Stimulated activated CD8-positive, alpha-beta memory T cell treated with anti-CD3 and anti-CD28 coated beads, Interleukin-12 subunit alpha, Interleukin-12 subunit beta, amount 100 ng/mL, for 24 hours (primary cell): ENCODE measurements at regions not wholly inside any gene's neighbourhood (a gene's known extent, or its start where the extent isn't known, plus 50 kb on each side); places are given as distances from the start of the nearest gene placed in this dataset.

ENCODE experiments used
- DNase-seq: peaks from one replicate; pipeline ENCODE4 v3.0.0-alpha.2; 2020; ENCODE audit errors: extremely low read depth

DNA sequence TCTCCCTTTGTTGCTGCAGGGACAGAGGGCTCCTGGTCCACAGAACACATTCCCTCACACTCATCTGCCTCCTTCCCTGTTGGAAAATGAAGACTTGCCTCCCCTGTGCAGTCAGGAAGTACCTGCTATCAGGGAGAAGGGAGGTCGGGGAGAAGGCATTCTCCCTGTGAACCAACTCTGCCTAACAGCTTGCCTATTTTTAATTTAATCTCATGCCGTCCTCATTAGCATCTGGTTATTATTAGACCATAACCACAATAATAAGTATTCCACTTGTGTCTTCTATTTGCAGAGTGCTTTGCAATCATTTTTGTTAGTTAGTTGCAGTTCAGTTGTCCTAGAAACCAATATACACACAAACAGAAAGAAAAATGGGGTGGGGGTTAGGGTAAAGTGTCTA is 232.6 kb upstream of the SKOR2 start:
- no peak for DNase-seq

DNA sequence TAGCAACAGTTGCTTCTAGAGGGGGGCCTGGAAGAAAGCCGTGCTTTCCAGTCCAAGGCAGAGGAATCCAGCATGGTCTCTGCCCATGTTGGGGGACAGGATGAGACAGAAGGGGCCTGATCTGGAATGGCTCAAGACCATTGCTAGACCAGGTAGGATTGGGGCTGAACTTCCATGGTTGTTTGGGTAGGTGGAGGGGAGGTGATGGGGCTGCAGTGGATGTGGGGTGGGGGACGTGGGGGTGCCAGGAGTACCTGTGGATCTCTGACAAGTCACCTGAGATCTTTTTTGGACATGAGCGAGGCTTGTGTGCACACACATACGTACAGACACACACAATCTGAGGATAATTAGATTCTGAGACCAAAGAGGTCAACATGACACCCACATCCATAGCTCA is 228.7 kb upstream of the SKOR2 start:
- no peak for DNase-seq

DNA sequence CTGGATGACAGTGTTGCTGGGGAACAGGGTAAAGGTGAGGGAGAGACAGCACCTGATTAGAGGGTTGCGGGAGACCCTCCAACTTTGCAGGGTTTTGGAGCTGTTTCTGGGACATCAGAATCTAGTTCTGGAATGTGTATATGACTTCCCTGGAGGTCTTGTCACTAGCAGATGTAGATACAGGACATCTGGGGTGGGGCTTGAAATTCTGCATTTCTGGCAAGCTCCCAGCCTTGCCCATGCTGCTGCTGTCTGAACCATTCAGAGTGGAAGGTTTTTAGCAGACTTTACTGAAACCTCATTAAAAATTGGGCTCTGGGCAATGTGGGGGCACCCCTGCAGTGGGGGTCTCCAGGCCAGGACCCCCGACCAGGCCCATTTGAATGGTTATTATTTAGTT is 220.3 kb upstream of the SKOR2 start:
- DNase-seq = no peak

DNA sequence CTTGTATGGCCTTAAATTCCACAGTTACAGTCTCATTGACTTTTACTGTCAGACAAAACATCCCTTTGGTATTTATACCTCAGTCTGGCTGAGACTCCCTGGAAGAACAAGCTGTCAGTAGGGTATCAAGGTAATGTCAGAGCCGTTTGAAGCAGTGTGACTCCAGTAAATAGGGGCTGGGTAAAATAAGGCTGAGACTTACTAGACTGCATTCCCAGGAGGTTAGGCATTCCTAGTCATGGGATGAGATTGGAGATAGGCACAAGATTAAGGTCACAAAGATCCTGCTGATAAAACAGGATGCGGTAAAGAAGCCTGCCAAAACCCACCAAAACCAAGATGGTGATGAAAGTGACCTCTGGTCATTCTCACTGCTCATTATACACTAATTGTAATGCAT is 219.5 kb upstream of the SKOR2 start:
- no peak for DNase-seq

DNA sequence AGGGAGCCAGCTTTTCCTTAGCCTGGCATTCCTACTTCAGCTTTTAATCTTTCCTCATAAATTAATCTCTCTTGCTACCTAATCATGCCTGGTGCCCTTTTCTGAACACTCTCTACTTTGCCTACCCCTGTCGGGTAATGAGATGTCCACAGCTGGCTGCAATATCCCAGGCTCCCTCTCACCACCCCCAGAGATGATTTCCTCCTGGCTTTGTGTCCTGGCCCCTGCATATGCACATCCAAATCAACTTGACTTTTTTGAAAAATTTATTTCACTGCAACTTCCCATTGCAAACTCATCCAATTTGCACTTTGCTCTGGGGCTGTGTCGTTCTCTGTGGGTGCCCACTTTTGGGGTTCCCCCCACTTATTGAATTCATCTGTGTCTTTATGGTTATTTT is 218.1 kb upstream of the SKOR2 start:
- no peak for DNase-seq

DNA sequence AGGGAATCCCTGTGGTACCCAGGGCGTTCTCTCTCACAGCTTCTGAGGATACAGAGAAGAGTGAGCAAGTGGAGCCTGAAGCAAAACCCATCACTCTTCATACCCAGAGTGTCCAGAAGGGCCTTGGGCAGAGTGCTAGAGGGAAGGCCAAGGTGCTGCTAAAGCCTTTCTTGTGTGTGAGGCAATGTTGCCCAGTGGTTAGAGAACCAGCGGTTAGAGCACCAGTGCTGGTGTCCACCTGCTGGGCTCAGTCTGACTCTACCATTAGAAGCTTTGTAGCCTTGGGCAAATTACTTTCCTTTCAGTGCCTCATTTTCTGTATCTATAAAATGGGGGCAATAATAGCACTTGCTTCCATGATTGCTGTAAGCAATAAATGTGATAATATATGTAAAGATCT is 210.5 kb upstream of the SKOR2 start:
- no peak for DNase-seq

DNA sequence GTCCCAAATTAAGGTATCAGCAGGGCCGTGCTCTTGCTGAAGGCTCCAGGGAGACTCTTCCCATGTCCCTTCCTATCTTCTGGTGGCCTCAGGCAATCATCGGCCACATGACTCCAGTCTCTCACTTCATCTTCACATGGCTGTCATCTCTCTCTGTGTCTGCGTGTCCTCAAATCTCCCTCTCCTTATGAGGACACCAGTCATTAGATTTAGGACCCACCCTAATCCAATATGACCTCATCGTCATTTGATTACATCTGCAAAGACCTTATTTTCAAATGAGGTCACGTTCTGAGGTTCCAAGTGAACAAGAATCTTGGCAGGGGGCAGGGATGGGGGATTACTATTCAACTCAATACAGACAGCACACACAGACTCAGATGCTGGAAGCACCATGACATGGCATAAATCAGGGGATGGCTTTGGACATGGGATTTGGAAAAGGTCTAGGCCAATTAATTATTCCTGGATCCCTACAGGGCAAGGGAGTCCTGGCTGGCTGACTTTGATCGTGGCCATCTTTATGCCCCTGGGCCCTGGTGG is 210.0 kb upstream of the SKOR2 start:
- no peak for DNase-seq

DNA sequence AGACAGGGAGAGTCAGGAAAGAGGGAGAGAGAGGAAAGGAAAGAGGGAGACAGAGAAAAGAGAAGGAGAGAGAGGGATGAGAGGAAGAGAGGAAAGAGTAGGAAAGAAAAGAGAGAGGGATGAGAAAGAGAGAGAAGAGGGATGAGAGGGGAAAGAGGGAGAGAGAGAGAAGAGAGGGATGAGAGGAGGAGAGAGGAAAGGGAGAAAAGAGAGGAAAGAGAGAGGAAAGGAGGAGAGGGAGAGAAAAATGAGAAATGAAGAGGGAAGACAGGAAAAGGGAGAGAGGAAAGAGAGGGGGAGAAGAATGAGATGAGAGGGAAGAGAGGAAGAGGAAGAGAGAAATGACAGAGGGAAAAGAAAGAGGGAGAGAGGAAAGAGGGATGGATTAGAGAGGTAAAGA is 207.0 kb upstream of the SKOR2 start:
- DNase-seq = no peak

DNA sequence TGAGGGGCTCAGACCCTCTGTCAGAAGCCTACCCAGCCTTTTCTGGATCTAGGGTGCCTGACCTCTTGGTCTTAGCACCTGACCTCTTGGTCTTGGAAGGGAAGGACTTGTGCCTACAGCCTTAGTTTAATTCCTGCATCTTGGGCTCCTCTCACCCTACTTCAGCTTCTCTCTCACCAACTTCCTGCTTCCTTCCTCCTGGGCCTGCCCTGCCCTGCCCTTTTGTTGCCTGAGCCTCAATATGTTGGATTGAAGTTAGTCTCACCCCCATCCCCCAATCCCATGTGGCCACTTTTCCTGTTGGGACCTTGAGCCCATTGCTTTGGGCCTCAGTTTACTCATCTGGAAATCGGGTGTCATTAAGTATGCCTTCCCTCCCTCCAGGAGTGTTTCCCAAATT is 206.2 kb upstream of the SKOR2 start:
- DNase-seq = no peak

DNA sequence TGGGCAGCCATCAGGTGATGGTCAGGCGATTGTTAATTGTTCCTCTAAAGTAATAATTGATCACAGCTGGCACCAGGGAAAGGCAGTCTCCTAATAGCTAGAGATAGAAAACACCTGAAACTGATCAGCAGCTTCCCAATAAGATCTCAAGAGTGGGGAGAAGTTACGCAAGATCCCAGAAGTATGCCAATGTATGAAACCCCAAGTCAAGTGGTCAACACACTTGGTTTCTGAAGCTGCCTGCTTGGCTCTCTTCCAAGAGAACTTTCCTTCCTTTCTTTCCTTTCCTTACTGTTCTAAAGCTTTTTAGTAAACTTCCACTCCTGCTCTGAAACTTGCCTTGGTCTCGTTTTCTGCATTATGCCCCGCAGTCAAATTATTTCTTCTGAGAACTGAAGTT is 201.6 kb upstream of the SKOR2 start:
- no peak for DNase-seq

DNA sequence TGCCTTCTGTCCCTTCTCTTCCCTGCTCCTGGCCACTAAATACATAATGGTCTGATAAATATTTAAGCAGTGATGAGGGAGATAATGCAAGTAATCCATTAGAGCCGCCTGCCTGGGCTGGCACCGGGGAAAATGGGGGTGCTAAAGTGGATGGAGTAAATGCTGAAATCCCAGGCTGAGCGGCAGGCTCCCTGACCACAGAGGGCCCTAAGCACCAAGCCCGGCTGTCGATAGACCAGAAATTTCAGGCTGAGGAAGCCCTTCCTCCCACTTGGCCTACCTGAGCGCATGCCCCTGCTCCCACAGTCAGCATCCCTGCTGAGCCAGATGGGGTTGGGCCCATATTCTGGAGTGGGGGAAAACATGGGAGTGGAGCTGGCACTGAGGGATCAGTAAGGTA is 197.5 kb upstream of the SKOR2 start:
- DNase-seq = no peak

DNA sequence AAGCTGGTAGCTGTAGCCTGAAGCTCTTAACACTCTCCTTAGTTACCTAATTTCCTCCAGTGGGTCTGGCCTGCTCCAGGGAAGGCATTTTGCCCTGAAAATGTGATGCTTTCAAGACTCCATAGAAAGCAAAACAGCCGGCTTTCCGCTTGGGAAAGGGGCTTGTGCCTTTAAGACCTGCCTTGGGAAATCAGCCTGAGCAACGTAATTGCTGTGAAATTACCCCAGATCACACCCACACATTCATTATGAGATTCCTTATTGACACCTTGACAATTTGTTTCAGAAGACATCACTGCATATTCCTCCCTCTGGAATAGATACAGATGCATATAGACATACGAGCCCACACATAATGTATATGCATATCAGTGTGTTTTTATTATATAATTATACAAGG is 190.5 kb upstream of the SKOR2 start:
- DNase-seq = no peak

DNA sequence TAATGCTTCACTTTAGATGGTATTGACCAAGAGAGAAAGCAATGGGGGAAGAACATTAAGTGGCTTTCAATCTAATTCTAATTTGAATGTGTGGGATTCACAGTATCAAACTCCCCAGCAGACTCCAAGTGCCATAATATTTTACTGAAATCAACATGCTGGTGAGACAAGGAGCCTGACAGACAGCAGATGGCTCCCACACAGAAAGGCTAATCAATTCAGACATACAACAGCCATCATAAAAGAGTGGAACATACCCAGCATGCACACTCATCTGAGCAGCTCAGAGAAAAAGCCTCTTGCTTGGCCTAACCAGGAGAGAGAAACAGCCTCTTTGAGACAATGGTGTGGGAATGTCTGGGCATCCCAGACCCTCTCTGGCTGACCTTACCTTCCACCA is 186.5 kb upstream of the SKOR2 start:
- no peak for DNase-seq

DNA sequence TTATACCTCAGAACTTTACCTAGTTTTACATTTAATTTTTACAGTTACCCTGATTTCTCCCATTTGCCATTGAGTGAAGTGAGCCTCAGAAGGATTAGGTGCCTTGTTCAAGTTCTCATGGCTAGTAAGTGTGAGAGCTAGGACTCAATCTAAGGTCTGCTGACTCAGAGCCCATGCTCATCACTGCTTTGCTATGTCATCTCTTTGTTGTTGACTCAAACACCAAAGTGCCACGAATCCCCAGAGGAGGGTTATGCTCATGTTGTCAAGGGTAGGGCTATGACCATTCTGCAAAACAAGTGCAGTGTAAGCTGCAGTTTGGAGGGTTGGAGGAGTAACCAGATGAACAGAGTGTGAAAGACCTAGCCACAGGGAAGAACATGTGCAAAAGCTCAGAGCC is 185.4 kb upstream of the SKOR2 start:
- DNase-seq = no peak

DNA sequence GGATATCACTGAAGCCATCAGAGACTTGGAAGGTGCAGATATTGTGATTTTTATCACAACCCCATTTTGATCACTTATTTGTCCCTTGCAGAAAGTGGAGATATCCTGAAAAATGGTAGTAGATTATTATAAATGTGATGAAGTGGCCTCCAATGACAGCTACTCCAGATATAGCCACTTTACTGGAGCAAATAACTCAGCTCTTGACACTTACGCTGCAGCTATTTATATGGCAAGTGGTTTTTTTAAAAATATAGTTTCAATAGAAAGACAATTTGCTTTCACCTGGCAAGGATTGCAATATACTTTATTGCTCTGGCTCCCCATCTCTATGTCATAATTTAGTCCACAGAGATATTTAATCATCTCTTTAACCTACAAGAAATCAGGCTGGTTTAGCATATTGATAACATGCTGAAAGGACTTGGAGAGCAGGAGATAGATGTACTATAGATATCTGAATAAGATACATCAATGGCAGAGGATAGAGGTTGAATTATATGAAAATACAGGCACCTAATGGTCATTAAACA is 182.8 kb upstream of the SKOR2 start:
- no peak for DNase-seq

DNA sequence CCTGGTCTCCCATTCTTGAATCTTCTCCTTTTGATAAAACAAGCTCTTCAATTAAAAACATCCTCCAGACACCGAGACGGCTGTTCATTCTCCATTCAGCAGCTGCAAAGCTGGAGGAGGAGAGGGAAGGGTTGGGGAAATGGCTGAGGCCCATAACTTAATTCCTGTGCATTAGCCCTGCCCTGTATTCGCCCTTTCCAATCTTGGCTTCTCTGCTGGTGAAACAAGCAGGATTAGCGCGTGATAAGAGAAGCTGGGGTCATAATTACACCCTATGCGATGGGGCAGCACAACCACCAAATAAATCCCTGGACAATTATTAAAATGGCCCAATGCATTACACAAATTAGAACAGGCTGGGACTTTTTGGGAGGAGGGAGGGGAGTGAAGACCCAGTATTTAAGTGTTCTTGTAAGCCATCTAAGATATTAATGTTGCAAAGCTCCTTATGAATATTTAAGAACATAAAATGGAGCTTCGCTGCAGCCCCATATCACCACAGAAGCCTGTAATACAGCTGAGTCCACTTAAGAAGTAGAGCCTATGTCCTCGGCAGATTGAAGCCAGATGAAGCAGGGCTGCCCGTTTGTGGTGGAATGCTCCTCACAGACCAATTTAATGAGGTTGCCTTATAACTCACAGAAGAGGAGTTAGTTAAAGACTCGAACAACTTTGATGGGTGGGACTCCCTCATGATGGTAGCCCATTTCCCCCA is 176.6 kb upstream of the SKOR2 start:
- DNase-seq = no peak

DNA sequence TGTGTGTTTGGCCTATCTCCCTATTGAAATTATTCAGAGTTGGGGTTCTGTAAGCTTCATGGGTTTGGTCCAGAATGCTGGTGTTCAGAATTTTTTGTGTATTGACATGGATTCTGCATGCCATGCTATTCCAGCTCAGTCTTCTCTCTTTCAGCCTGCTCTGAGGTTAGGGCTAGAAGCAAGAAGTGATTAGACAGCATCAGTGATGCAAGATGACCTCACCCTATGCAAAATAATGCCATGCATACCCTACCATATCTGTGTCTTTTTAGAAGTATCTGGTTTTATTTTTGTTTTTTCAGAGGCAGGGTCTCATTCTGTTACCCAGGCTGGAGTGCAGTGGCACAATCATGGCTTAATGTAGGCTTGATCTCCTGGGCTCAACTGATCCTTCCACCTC is 175.6 kb upstream of the SKOR2 start:
- DNase-seq = no peak

DNA sequence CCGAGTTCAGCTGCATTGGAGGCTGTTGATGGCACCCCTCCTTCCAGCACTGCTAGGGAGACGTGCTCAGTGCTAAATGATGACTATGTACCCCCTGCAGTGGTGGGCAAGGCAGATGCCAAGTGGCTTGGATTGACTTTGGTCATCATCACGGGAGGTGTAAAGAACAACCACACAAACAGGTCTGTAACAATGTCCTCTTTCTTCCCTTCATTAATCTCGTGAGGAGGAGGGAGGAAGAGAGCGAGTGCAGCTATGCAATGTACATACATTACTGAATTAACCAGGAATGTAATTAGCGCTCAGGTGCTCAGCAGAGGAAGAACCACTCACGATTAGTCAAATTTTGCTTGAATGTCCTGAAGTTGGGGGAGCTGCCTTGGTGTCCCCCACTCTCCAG is 173.9 kb upstream of the SKOR2 start:
- DNase-seq = no peak

DNA sequence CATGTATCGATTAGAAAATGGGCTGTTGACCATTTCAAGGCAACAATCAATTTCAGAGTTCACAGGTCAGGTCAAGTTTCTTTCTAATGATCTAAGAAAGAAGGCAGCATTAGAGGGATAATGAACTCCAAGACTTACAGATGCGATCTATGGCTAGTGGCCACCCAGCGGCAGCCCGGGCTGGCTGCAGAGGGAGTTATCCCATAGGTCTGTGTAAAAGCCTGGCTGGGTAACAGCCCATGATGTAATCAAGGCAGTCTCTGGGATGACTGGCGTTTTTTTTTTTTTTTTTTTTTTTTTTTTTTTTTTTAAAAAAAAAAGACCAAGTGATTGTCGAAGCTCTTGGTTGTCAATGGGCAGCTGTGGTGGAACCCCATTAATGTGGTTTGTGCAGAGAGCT is 171.1 kb upstream of the SKOR2 start:
- no peak for DNase-seq

DNA sequence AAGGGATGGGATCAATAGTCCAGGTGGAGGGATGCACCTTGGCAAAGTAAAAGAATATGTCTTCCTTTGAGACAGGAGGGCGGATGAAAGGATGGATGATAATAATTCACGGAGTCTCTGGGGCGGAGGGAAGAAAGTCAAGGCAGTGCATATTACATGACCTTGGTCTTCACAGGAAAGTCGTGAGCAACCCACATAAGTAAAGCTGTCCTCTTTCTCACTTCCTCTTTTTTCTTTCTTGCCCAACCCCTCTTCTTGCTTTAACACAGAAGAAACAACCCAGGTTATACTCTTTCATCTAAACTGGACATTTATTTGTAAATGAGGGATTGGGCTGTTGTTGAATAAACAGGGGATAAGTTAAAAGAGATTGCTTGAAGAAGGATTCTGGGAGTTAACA is 168.7 kb upstream of the SKOR2 start:
- no peak for DNase-seq

DNA sequence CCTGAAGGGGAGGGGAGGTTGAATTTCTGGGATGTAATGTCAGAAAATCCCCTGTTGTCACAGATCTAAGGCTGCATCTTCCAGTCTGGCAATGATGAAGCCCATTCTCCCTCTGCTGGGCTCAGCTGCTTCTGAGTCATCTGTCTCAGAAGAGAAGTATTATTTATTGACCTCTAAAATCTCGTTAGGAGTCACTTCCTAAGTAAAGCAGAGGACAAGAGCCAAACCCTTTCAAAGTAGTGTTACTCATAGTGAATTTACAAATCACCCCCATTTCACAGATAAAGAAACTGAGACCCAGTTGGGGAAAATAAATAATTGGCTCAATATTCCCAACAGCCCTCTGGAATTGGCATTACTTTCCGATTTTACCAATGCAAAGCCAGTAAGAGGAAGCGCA is 167.3 kb upstream of the SKOR2 start:
- no peak for DNase-seq

DNA sequence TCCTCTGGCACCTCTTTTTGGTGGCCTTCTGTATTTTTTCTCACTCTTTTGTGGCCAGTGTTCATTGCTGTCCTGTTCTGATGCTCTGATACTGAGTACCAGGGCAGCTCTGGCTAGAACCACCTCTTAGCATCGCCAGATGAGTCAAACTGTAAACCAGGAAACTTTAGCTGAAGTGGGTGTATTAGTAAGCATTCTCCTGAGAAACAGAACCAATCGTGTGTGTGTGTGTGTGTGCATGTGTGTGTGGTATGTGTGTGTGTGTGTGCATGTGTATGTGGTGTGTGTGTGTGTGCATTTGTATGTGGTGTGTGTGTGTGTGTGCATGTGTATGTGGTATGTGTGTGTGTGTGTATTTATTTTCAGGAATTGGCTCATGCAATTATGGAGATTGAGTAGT is 166.3 kb upstream of the SKOR2 start:
- DNase-seq = no peak

DNA sequence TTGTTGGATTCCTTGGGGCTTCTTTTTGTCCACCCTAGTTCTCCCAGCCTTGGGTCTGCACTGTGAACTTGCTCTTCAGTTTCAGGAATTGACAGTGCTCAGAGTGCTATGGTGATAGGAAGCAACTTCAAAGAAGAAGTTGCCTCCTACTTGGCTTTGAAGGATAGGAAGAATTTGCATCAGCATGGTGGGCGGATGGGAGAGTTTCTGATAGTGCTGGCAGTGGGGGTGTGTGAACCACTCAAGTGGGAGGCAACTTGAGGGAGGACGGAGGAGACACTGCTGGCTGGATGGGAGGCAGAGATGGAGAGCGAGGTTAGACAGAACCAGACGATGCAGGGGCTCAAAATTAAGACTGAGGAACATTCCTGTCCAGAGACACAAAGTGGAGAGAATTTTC is 164.4 kb upstream of the SKOR2 start:
- no peak for DNase-seq

DNA sequence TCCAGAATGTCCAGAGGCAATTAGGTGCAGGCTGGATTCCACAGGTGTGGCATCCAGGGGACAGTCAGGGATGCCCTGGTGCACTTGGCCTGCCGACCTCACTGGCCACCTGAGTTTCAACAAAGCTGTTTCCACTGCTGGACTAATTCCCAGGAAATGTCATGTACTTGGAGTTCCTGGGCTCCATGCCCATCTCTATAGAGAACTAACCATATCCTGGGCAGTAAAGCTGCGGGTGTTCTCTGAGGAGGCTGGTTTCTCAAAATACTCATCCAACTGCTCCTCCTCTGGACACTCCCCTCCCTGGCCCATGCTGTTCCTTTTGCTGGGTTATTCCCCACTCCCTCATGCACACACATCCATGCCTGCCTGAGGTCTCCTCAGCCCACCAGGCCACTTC is 161.9 kb upstream of the SKOR2 start:
- DNase-seq = no peak
